UCSD-AML1 (cell line): ENCODE measurements at regions not wholly inside any gene's neighbourhood (a gene's known extent, or its start where the extent isn't known, plus 50 kb on each side); places are given as distances from the start of the nearest gene placed in this dataset.
"Not testable (repeated sequence)": the region's sequence is repeated elsewhere in the genome, so short reads cannot be mapped to it uniquely, and the experiment has no call there.

Source experiments
- DNase-seq: peaks from one replicate; lab custom pipeline; 2025; ENCODE audit not compliant: unreplicated experiment; lab: John Stamatoyannopoulos, UW

GRCh38 chr17:20733923-20734322 lies 154.4 kb downstream of the CDRT15L2 start:
- no peak for DNase-seq

- DNase-seq, result no peak
Observed at GRCh38 chr17:20735796-20736195, 156.3 kb downstream of the CDRT15L2 start.

- not testable (repeated sequence) for DNase-seq
Observed at GRCh38 chr17:20737636-20738035, 158.1 kb downstream of the CDRT15L2 start.

- no peak for DNase-seq
Observed at GRCh38 chr17:20771104-20771503, 191.6 kb downstream of the CDRT15L2 start.

GRCh38 chr17:20774472-20775135 lies 195.1 kb downstream of the CDRT15L2 start:
- DNase-seq, result no peak

- DNase-seq, result no peak
Observed at GRCh38 chr17:20775331-20775730, 195.8 kb downstream of the CDRT15L2 start.

GRCh38 chr17:20779521-20779920 lies 200.0 kb downstream of the CDRT15L2 start:
- DNase-seq, result no peak

GRCh38 chr17:20781260-20781659 lies 201.7 kb downstream of the CDRT15L2 start:
- DNase-seq, result no peak

- not testable (repeated sequence) for DNase-seq
Observed at GRCh38 chr17:20781869-20782268, 202.3 kb downstream of the CDRT15L2 start.

- no peak for DNase-seq
Observed at GRCh38 chr17:20783091-20783490, 203.6 kb downstream of the CDRT15L2 start.

- DNase-seq, result no peak
Observed at GRCh38 chr17:20784100-20784665, 204.7 kb downstream of the CDRT15L2 start.

- DNase-seq, result no peak
Observed at GRCh38 chr17:20787281-20787680, 207.8 kb downstream of the CDRT15L2 start.

GRCh38 chr17:20791626-20792025 lies 212.1 kb downstream of the CDRT15L2 start:
- DNase-seq, result no peak

GRCh38 chr17:20794532-20794931 lies 215.0 kb downstream of the CDRT15L2 start:
- DNase-seq, result not testable (repeated sequence)

- no peak for DNase-seq
Observed at GRCh38 chr17:20797292-20797691, 217.8 kb downstream of the CDRT15L2 start.

- no peak for DNase-seq
Observed at GRCh38 chr17:20800146-20800545, 220.6 kb downstream of the CDRT15L2 start.

- no peak for DNase-seq
Observed at GRCh38 chr17:20805751-20806150, 226.2 kb downstream of the CDRT15L2 start.

GRCh38 chr17:20807566-20807965 lies 228.0 kb downstream of the CDRT15L2 start:
- not testable (repeated sequence) for DNase-seq

- DNase-seq, result not testable (repeated sequence)
Observed at GRCh38 chr17:20815410-20815809, 227.4 kb downstream of the USP22 start.

- DNase-seq, result no peak
Observed at GRCh38 chr17:20823905-20824304, 218.9 kb downstream of the USP22 start.

- DNase-seq, result no peak
Observed at GRCh38 chr17:20825539-20825938, 217.3 kb downstream of the USP22 start.

GRCh38 chr17:20840453-20840852 lies 202.4 kb downstream of the USP22 start:
- DNase-seq, result not testable (repeated sequence)
